Heart left ventricle (tissue), 16 donors: ENCODE measurements at regions not wholly inside any gene's neighbourhood (a gene's known extent, or its start where the extent isn't known, plus 50 kb on each side); places are given as distances from the start of the nearest gene placed in this dataset.

Experiments used
- ATAC-seq, 4 donors: fragments of 200-7000 bp; cut with Tn5 transposase; one replicate each; pipeline ENCODE4 v1.9.1; 2020 to 2022; ENCODE audit warnings: moderate library complexity in 4 of 4, mild to moderate bottlenecking in 3 of 4, moderate number of reproducible peaks in 1 of 4
- DNase-seq, 5 donors: peaks; one replicate each; pipeline ENCODE4 v3.0.0-alpha.2; 2020
- H3K27ac ChIP-seq, 12 donors: fragments of 200-600 bp; sonication (generic) in 4 of 12; one replicate each; pipeline versions ENCODE4 v1.5.0 to v1.8.0; 2016 to 2022; ENCODE audit warnings: mild to moderate bottlenecking in 2 of 12
- H3K27me3 ChIP-seq, 9 donors: fragments of 200-600 bp; sonication (generic) in 2 of 9; one replicate each; pipeline versions ENCODE4 v1.5.1 to v1.8.0; 2016 to 2022; ENCODE audit warnings: mild to moderate bottlenecking in 3 of 9
- H3K36me3 ChIP-seq, 9 donors: fragments of 200-600 bp; sonication (generic) in 2 of 9; one replicate each; pipeline versions ENCODE4 v1.5.0 to v1.8.0; 2018 to 2022; ENCODE audit warnings: mild to moderate bottlenecking in 2 of 9
- H3K4me1 ChIP-seq, 12 donors: fragments of 200-600 bp; sonication (generic) in 4 of 12; one replicate each; pipeline versions ENCODE4 v1.5.0 to v1.8.0; 2016 to 2022; ENCODE audit warnings: mild to moderate bottlenecking in 3 of 12
- H3K4me3 ChIP-seq, 12 donors: fragments of 200-600 bp; sonication (generic) in 4 of 12; one replicate each; pipeline versions ENCODE4 v1.5.0 to v1.8.0; 2017 to 2022; ENCODE audit warnings: mild to moderate bottlenecking in 9 of 12, moderate library complexity in 4 of 12
- H3K9me3 ChIP-seq, 12 donors: fragments of 200-600 bp; sonication (generic) in 4 of 12; one replicate each; pipeline versions ENCODE4 v1.5.0 to v1.8.0; 2016 to 2022; ENCODE audit warnings: mild to moderate bottlenecking in 1 of 12
- CTCF ChIP-seq, 12 donors: fragments of 200-600 bp; sonication (generic) in 4 of 12; IDR thresholded peaks; one replicate each; pipeline versions ENCODE4 v1.5.0 to v1.8.0; 2018 to 2022; ENCODE audit warnings: antibody characterized with exemption in 12 of 12, mild to moderate bottlenecking in 5 of 12
- POLR2A ChIP-seq, 2 donors: fragments of 450-650 bp; IDR thresholded peaks; one replicate each; pipeline ENCODE4 v1.6.1; 2017; ENCODE audit warnings: antibody characterized with exemption in 2 of 2, mild to moderate bottlenecking in 2 of 2, moderate library complexity in 2 of 2
- WGBS, 4 donors: extraction: QIAGEN DNeasy Blood & Tissue Kit in 2 of 4; methylation state at CpG; one replicate each; pipeline versions ENCODE4 v1.1.5 to v1.1.7; 2013 to 2018; 5-methylcytosine and 5-hydroxymethylcytosine counted together
- intact Hi-C, 10 donors: fragments of 100-400 bp; cut with DNase I; formaldehyde crosslinking; loops; one replicate each; pipeline versions ENCODE4 v1.11.1 to v1.14.2; 2022
- donor health status: ischemic (EF 13 %, LVEDD 7.1; RV severe dilation, severe dysfunction).
- donor health status: healthy with polysubstance abuse.
- donor health status: DM: no; HTN: yes; CAD: no.
- donor health status: DM: no; HTN: no; CAD: no.
- donor health status: ischemic (EF 25% LVEDD 6.9; RV normal size, moderate dysfunction).
- donor health status: ischemic (EF 25% LVEDD 5.7; RV mildly dilated, moderate dysfunction).
- donor health status: healthy.
- donor health status: DM: yes; HTN: yes; CAD: no.
- donor health status: ischemic (EF 35%, LVEDD 5.7; RV mildly dilated, moderate dysfunction).
- donor health status: nonischemic (EF 11% LVEDD 7.7; RV severe dilation, severe dysfunction).
- donor health status: DM: yes; HTN: yes; CAD: no.
- donor health status: PGD.
- donor health status: ischemic (EF 29% LVEDD 5.4; RV normal size, mild dysfunction).
- donor health status: nonischemic (EF 23%, LVEDD 6.1; RV moderate dilation, normal function).

GRCh38 chr7:114158275-114158674, 239.5 kb upstream of the PPP1R3A start:
- intact Hi-C loops: no loop called here
- H3K4me1 ChIP-seq: no peaks in the 10 kb centered on the region
- no peak overlapping the region for H3K4me3 ChIP-seq
- no peak overlapping the region for H3K27ac ChIP-seq
- ATAC-seq: no peak
- no peaks in the 10 kb centered on the region for H3K36me3 ChIP-seq
- no peaks in the 10 kb centered on the region for H3K9me3 ChIP-seq
- WGBS, 4 donors: 86 to 88% (median 88%) methylated on average over 3 of the region's 3 CpGs
- no peak for DNase-seq
- no peak for TF ChIP-seq POLR2A (IDR thresholded peaks at IDR 0.05)
- no peak for TF ChIP-seq CTCF (IDR thresholded peaks at IDR 0.05)
- no peaks in the 10 kb centered on the region for H3K27me3 ChIP-seq

- WGBS, 4 donors: 0 to 75% (median 64%) methylated on average over 1 of the region's 1 CpG
- no peak for TF ChIP-seq CTCF (IDR thresholded peaks at IDR 0.05)
- no peak for TF ChIP-seq POLR2A (IDR thresholded peaks at IDR 0.05)
- H3K9me3 ChIP-seq: no peaks in the 10 kb centered on the region
Measured at GRCh38 chr7:114156178-114156577, 237.4 kb upstream of the PPP1R3A start.

GRCh38 chr7:114155116-114156110, 236.6 kb upstream of the PPP1R3A start:
- intact Hi-C loops: no loop called here
- H3K27me3 ChIP-seq: no peaks in the 10 kb centered on the region
- no peak overlapping the region for H3K4me3 ChIP-seq
- H3K36me3 ChIP-seq: no peaks in the 10 kb centered on the region
- DNase-seq: no peak
- no peaks in the 10 kb centered on the region for H3K4me1 ChIP-seq
- H3K27ac ChIP-seq: no peak overlapping the region
- WGBS, 4 donors: 60 to 72% (median 66%) methylated on average over 9 of the region's 9 CpGs
- no peaks in the 10 kb centered on the region for H3K9me3 ChIP-seq
- TF ChIP-seq POLR2A (IDR thresholded peaks at IDR 0.05) (no peak), CTCF (IDR thresholded peaks at IDR 0.05) (no peak)
- ATAC-seq: no peak

More at GRCh38 chr7:114156178-114156577, 237.4 kb upstream of the PPP1R3A start:
- H3K36me3 ChIP-seq: no peaks in the 10 kb centered on the region
- H3K4me1 ChIP-seq: no peaks in the 10 kb centered on the region
- H3K4me3 ChIP-seq: no peak overlapping the region
- no peak overlapping the region for H3K27ac ChIP-seq
- H3K27me3 ChIP-seq: no peaks in the 10 kb centered on the region
- intact Hi-C loops: no loop called here
- DNase-seq (no peak), ATAC-seq (no peak)

GRCh38 chr7:114153700-114154099, 234.9 kb upstream of the PPP1R3A start:
- TF ChIP-seq CTCF (IDR thresholded peaks at IDR 0.05) (no peak), POLR2A (IDR thresholded peaks at IDR 0.05) (no peak)
- no peaks in the 10 kb centered on the region for H3K9me3 ChIP-seq
- intact Hi-C loops: no loop called here
- no peak for DNase-seq
- no peak overlapping the region for H3K27ac ChIP-seq
- no peaks in the 10 kb centered on the region for H3K27me3 ChIP-seq
- no peaks in the 10 kb centered on the region for H3K36me3 ChIP-seq
- ATAC-seq: no peak
- no peaks in the 10 kb centered on the region for H3K4me1 ChIP-seq
- H3K4me3 ChIP-seq: no peak overlapping the region
